Esophagus squamous epithelium (tissue), 5 donors: ENCODE measurements at regions not wholly inside any gene's neighbourhood (a gene's known extent, or its start where the extent isn't known, plus 50 kb on each side); places are given as distances from the start of the nearest gene placed in this dataset.
A peak's percentile ranks its signal among the peaks of the same experiment; 100 is the strongest.

Experiments used
- DNase-seq: peaks from one replicate; lab custom pipeline; 2025; lab: John Stamatoyannopoulos, UW
- H3K27ac ChIP-seq, 4 donors: fragments of 200-600 bp; sonication (generic); one replicate each; pipeline ENCODE4 v1.5.1; 2016 to 2019; ENCODE audit warnings: mild to moderate bottlenecking in 1 of 4
- H3K27me3 ChIP-seq, 4 donors: fragments of 200-600 bp; sonication (generic); 1 replicate in 3 of 4; 2 replicates in 1 of 4; pipeline versions ENCODE4 v1.5.1 to v1.6.0; 2017 to 2021; ENCODE audit warnings: antibody characterized with exemption in 1 of 4
- H3K36me3 ChIP-seq, 3 donors: fragments of 200-600 bp; sonication (generic); one replicate each; pipeline ENCODE4 v1.5.1; 2016 to 2019
- H3K4me1 ChIP-seq, 3 donors: fragments of 200-600 bp; sonication (generic); one replicate each; pipeline ENCODE4 v1.5.1; 2017 to 2019
- H3K4me3 ChIP-seq, 4 donors: fragments of 200-600 bp; sonication (generic); 1 replicate in 3 of 4; 2 replicates in 1 of 4; pipeline ENCODE4 v1.5.1; 2016 to 2019; ENCODE audit warnings: mild to moderate bottlenecking in 2 of 4, moderate library complexity in 1 of 4
- H3K9me3 ChIP-seq, 3 donors: fragments of 200-600 bp; sonication (generic); one replicate each; pipeline ENCODE4 v1.5.1; 2016 to 2019
- CTCF ChIP-seq, 6 experiments: fragments of 450-650 bp in 4 of 6; fragments of 200-600 bp in 2 of 6; sonication (generic) in 2 of 6; IDR thresholded peaks; one replicate each; pipeline ENCODE4 v1.5.1; 2016 to 2019; ENCODE audit warnings: antibody characterized with exemption in 6 of 6, mild to moderate bottlenecking in 4 of 6, moderate library complexity in 4 of 6
- POLR2A ChIP-seq, 4 donors: fragments of 450-650 bp; IDR thresholded peaks; one replicate each; pipeline ENCODE4 v1.6.1; 2017; ENCODE audit warnings: antibody characterized with exemption in 4 of 4, mild to moderate bottlenecking in 4 of 4, moderate library complexity in 3 of 4
- WGBS, 2 donors: methylation state at CpG; one replicate each; pipeline ENCODE4 v1.1.5; 2018; 5-methylcytosine and 5-hydroxymethylcytosine counted together
- intact Hi-C: fragments of 100-400 bp; cut with DNase I; formaldehyde crosslinking; loops from one replicate; pipeline ENCODE4 v1.15.0; 2022
- donor health status: DM: yes; HTN: yes; CAD: no.

DNA sequence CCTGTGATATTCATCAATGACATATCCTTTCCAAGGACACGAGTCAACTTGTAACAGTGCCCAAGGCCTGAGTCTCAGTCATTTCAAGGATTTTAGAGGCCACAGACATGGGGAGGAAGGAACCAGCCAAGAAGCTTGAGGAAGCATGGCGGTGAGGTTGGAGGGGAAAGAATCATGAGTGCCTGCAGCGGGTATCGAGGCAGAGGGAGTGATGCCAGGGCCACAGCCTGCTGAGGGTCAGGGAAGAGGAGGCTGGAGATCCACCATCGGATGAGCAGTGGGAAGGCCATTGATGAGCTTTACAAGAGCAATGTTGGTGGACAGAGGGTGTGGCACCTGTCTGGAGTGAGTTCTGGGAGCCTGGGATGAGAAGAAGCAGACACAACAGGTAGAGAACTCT, 88.5 kb upstream of the IER5L start:
- intact Hi-C loops, result no loop called here
- TF ChIP-seq CTCF (IDR thresholded peaks at IDR 0.05), result no peak
- TF ChIP-seq POLR2A (IDR thresholded peaks at IDR 0.05), result no peak
- Histone ChIP-seq H3K4me1 (no peaks in the 10 kb centered on the region), H3K27me3 (no peaks in the 10 kb centered on the region), H3K9me3 (no peaks in the 10 kb centered on the region), H3K27ac (no peak overlapping the region), H3K36me3 (no peaks in the 10 kb centered on the region), H3K4me3 (no peak overlapping the region)
- DNase-seq, result no peak
- 64 to 65% methylated on average over 4 of the region's 5 CpGs for WGBS, 2 donors

GRCh38 chr9:129264388-129264787, 86.3 kb upstream of the IER5L start:
- WGBS, 2 donors, result 92% methylated on average over 4 of the region's 5 CpGs; no CpG with 5 or more reads in 1 of the 2 donors
- peaks cover 0 to 10% (median 0%) of the 10 kb centered on the region in 4 donors for H3K27me3 ChIP-seq
- TF ChIP-seq POLR2A (IDR thresholded peaks at IDR 0.05) (no peak), CTCF (IDR thresholded peaks at IDR 0.05) (no peak)
- no peak overlapping the region for H3K4me3 ChIP-seq
- peaks cover 0 to 1% (median 0%) of the 10 kb centered on the region in 3 donors for H3K4me1 ChIP-seq
- intact Hi-C loops, result no loop called here
- no peak for DNase-seq
- no peak overlapping the region for H3K27ac ChIP-seq
- H3K9me3 ChIP-seq, result no peaks in the 10 kb centered on the region
- no peaks in the 10 kb centered on the region for H3K36me3 ChIP-seq

DNA sequence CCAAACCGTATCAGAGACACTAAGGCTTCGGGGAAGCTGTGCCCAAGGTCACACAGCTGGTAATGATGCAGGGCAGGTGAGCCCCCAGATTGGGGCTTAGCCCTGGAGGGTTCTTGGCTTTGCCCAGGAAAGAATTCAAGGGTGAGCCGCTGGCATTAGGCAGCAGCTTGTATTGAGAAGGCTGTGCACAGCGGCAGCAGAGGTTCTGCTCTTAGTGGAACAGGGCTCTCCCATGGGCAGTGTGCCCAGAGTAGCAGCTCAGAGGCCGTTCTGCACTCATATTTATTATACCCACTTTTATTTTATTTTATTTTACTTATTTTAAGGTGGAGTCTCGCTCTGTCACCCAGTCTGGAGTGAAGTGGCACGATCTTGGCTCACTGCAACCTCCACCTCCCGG, 85.8 kb upstream of the IER5L start:
- Histone ChIP-seq H3K27ac (no peak overlapping the region), H3K27me3 (peaks cover 0 to 15% (median 0%) of the 10 kb centered on the region in 4 donors), H3K4me3 (no peak overlapping the region), H3K36me3 (no peaks in the 10 kb centered on the region), H3K9me3 (no peaks in the 10 kb centered on the region), H3K4me1 (peaks cover 5 to 7% (median 5%) of the 10 kb centered on the region in 3 donors)
- DNase-seq, result no peak
- 71 to 79% methylated on average over 6 to 8 of the region's 8 CpGs for WGBS, 2 donors
- intact Hi-C loops, result no loop called here
- TF ChIP-seq POLR2A (IDR thresholded peaks at IDR 0.05) (no peak), CTCF (IDR thresholded peaks at IDR 0.05) (no peak)

DNA sequence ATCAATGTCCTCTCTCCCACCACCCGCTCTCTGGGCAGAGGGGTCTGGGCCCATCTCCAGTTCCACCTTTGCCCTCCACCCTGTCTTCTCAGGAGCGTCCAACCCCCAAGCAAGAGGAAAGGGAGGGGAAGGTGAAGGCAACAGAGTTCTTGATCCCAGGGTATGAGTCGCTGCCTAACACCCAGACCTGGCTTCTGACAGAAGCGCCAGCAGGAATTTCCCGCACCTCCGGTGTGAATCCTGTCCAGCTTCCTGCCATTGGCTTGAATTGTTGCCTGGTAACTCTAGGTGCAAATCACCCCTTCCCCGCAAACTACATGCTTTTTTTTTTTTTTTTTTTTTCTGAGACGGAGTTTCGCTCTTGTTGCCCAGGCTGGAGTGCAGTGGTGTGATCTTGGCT, 84.2 kb upstream of the IER5L start:
- intact Hi-C loops, result no loop called here
- Histone ChIP-seq H3K4me1 (peaks cover 16 to 20% (median 17%) of the 10 kb centered on the region in 3 donors), H3K27me3 (peaks cover 0 to 23% (median 0%) of the 10 kb centered on the region in 4 donors), H3K36me3 (no peaks in the 10 kb centered on the region), H3K27ac (peak overlapping the region; percentile 36 to 82 (median 59)), H3K4me3 (peak overlapping the region in 2 of 4 donors; percentile 13 to 40), H3K9me3 (no peaks in the 10 kb centered on the region)
- 65 to 71% methylated on average over 8 to 9 of the region's 9 CpGs for WGBS, 2 donors
- no peak for DNase-seq
- no peak for TF ChIP-seq CTCF (IDR thresholded peaks at IDR 0.05)
- no peak for TF ChIP-seq POLR2A (IDR thresholded peaks at IDR 0.05)

GRCh38 chr9:129259375-129259774, 81.3 kb upstream of the IER5L start:
- H3K4me3 ChIP-seq, result no peak overlapping the region
- no peaks in the 10 kb centered on the region for H3K9me3 ChIP-seq
- H3K36me3 ChIP-seq, result no peaks in the 10 kb centered on the region
- 76 to 83% methylated on average over 7 of the region's 7 CpGs for WGBS, 2 donors
- peaks cover 0 to 23% (median 0%) of the 10 kb centered on the region in 4 donors for H3K27me3 ChIP-seq
- H3K27ac ChIP-seq, result no peak overlapping the region
- intact Hi-C loops, result no loop called here
- peaks cover 16 to 21% (median 17%) of the 10 kb centered on the region in 3 donors for H3K4me1 ChIP-seq
- no peak for DNase-seq
- no peak for TF ChIP-seq POLR2A (IDR thresholded peaks at IDR 0.05)
- TF ChIP-seq CTCF (IDR thresholded peaks at IDR 0.05), result no peak
